Trophoblast cell (in vitro differentiated cells and primary cell): ENCODE measurements at regions not wholly inside any gene's neighbourhood (a gene's known extent, or its start where the extent isn't known, plus 50 kb on each side); places are given as distances from the start of the nearest gene placed in this dataset.

Experiments
- DNase-seq, 2 donors: peaks; one replicate each; pipeline ENCODE4 v3.0.0-alpha.2; 2016
- H2AFZ ChIP-seq: 2 replicates; pipeline ENCODE4 v1.6.1; 2013; ENCODE audit warnings: low read length, moderate library complexity, mild to moderate bottlenecking; ENCODE audit not compliant: insufficient read depth, poor library complexity
- H2AK5ac ChIP-seq: 2 replicates; pipeline ENCODE4 v1.6.1; 2013; ENCODE audit warnings: mild to moderate bottlenecking, low read length
- H2BK120ac ChIP-seq: 2 replicates; pipeline ENCODE4 v1.6.1; 2013; ENCODE audit warnings: low read length, mild to moderate bottlenecking, moderate library complexity; ENCODE audit not compliant: insufficient read depth, poor library complexity
- H2BK12ac ChIP-seq: 2 replicates; pipeline ENCODE4 v1.6.1; 2013; ENCODE audit warnings: mild to moderate bottlenecking, low read length, moderate library complexity
- H2BK5ac ChIP-seq: 2 replicates; pipeline ENCODE4 v1.6.1; 2013; ENCODE audit warnings: low read length, low read depth, moderate library complexity, mild to moderate bottlenecking; ENCODE audit not compliant: poor library complexity
- H3K14ac ChIP-seq: 2 replicates; pipeline ENCODE4 v1.6.1; 2013; ENCODE audit warnings: mild to moderate bottlenecking, low read length
- H3K18ac ChIP-seq: 2 replicates; pipeline ENCODE4 v1.6.1; 2013; ENCODE audit warnings: mild to moderate bottlenecking, low read length
- H3K23ac ChIP-seq: 2 replicates; pipeline ENCODE4 v1.6.1; 2013; ENCODE audit warnings: low read length
- H3K27ac ChIP-seq: 2 replicates; pipeline ENCODE4 v1.5.1; 2013; ENCODE audit warnings: low read depth, mild to moderate bottlenecking, inconsistent platforms, low read length, moderate library complexity
- H3K27me3 ChIP-seq: 2 replicates; pipeline ENCODE4 v1.6.1; 2013; ENCODE audit warnings: inconsistent platforms, mild to moderate bottlenecking, low read length, moderate library complexity; ENCODE audit not compliant: insufficient read depth
- H3K36me3 ChIP-seq, 2 experiments: 1 replicate in 1 of 2; 2 replicates in 1 of 2; pipeline ENCODE4 v1.6.1; 2013; ENCODE audit warnings: low read length in 2 of 2, mild to moderate bottlenecking in 2 of 2, moderate library complexity in 1 of 2; ENCODE audit not compliant: insufficient read depth in 2 of 2, control insufficient read depth in 1 of 2
- H3K4ac ChIP-seq: 2 replicates; pipeline ENCODE4 v1.6.1; 2013; ENCODE audit warnings: low read depth, mild to moderate bottlenecking, low read length, moderate library complexity
- H3K4me1 ChIP-seq, 2 experiments: 1 replicate in 1 of 2; 2 replicates in 1 of 2; pipeline ENCODE4 v1.6.1; 2013; ENCODE audit warnings: low read length in 2 of 2, mild to moderate bottlenecking in 2 of 2, moderate library complexity in 1 of 2; ENCODE audit not compliant: insufficient read depth in 2 of 2, control insufficient read depth in 1 of 2
- H3K4me2 ChIP-seq: 2 replicates; pipeline ENCODE4 v1.6.1; 2013; ENCODE audit warnings: inconsistent platforms, mild to moderate bottlenecking, low read length, moderate library complexity
- H3K4me3 ChIP-seq: 2 replicates; pipeline ENCODE4 v1.5.1; 2013; ENCODE audit warnings: mild to moderate bottlenecking, low read depth, low read length, inconsistent platforms
- H3K79me1 ChIP-seq: one replicate; pipeline ENCODE4 v1.6.1; 2013; ENCODE audit warnings: low read length
- H3K79me2 ChIP-seq: 2 replicates; pipeline ENCODE4 v1.6.1; 2013; ENCODE audit warnings: low read length, mild to moderate bottlenecking; ENCODE audit not compliant: control insufficient read depth, insufficient read depth, poor library complexity
- H3K9ac ChIP-seq: 2 replicates; pipeline ENCODE4 v1.6.1; 2013; ENCODE audit warnings: mild to moderate bottlenecking, low read length
- H3K9me3 ChIP-seq: 2 replicates; pipeline ENCODE4 v1.6.1; 2013; ENCODE audit warnings: low read depth, mild to moderate bottlenecking, control low read depth, inconsistent platforms, low read length; ENCODE audit not compliant: insufficient read depth
- H4K12ac ChIP-seq: 2 replicates; pipeline ENCODE4 v1.6.1; 2013; ENCODE audit warnings: low read depth, mild to moderate bottlenecking, low read length, moderate library complexity
- H4K8ac ChIP-seq: 2 replicates; pipeline ENCODE4 v1.6.1; 2013; ENCODE audit warnings: low read depth, mild to moderate bottlenecking, low read length, moderate library complexity
- H4K91ac ChIP-seq: one replicate; pipeline ENCODE4 v1.6.1; 2013; ENCODE audit warnings: low read depth, mild to moderate bottlenecking, low read length, moderate library complexity
- WGBS: extraction: QIAGEN DNeasy Blood & Tissue Kit; methylation state at CpG from one replicate; pipeline ENCODE4 v1.1.7; 2013; ENCODE audit warnings: missing lambda C conversion rate; ENCODE audit not compliant: insufficient read length, insufficient coverage; ENCODE audit errors: extremely low coverage; 5-methylcytosine and 5-hydroxymethylcytosine counted together

- Histone ChIP-seq H3K79me1 (no peaks in the 10 kb centered on the region), H4K12ac (no peak overlapping the region), H2BK5ac (no peak overlapping the region), H3K4ac (no peak overlapping the region), H4K91ac (no peak overlapping the region), H2AK5ac (no peak overlapping the region), H3K18ac (no peak overlapping the region), H3K4me3 (no peak overlapping the region), H3K23ac (no peak overlapping the region), H3K4me2 (no peak overlapping the region), H2BK12ac (no peak overlapping the region), H3K4me1 (no peaks in the 10 kb centered on the region), H4K8ac (no peak overlapping the region), H3K36me3 (no peaks in the 10 kb centered on the region), H3K27me3 (no peaks in the 10 kb centered on the region), H3K9ac (no peak overlapping the region), H3K27ac (no peak overlapping the region), H3K79me2 (no peaks in the 10 kb centered on the region), H3K9me3 (no peaks in the 10 kb centered on the region), H3K14ac (no peak overlapping the region), H2BK120ac (no peak overlapping the region), H2AFZ (no peak overlapping the region)
- DNase-seq: no peak
- no CpG with 5 or more reads among the region's 2 CpGs for WGBS
Observed at GRCh38 chr4:81903212-81903611, 431.5 kb upstream of the RASGEF1B start.

- Histone ChIP-seq H4K91ac (no peak overlapping the region), H2AFZ (no peak overlapping the region)
- no CpG with 5 or more reads among the region's 4 CpGs for WGBS
Observed at GRCh38 chr4:81898862-81899504, 427.3 kb upstream of the RASGEF1B start.

DNA sequence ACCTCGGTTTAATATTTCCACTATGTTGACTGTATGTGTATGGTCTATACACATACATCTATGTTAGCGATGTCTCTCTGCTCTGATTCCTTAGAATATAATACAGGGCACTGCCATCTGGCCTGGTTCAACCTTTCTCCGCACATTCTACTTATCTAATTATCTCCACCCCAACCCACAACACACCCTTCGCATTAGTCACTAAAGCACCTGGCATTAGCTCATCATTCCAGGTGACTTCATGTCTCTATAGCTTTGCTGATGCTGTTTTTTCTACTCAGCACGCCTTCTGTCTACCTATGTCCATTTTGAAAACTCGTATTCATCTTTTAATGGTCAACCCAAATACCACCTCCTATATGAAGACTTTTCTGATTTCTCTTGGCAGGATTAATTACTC lies 425.2 kb upstream of the RASGEF1B start:
- WGBS: 100% methylated on average over 2 of the region's 6 CpGs
- Histone ChIP-seq H3K4me1 (no peaks in the 10 kb centered on the region), H3K9me3 (no peaks in the 10 kb centered on the region), H3K79me2 (no peaks in the 10 kb centered on the region), H3K36me3 (no peaks in the 10 kb centered on the region), H3K4ac (no peak overlapping the region), H3K4me3 (no peak overlapping the region), H3K14ac (no peak overlapping the region), H2AK5ac (no peak overlapping the region), H3K9ac (no peak overlapping the region), H3K18ac (no peak overlapping the region), H3K79me1 (no peaks in the 10 kb centered on the region), H4K91ac (no peak overlapping the region), H2BK120ac (no peak overlapping the region), H3K27me3 (no peaks in the 10 kb centered on the region), H4K8ac (no peak overlapping the region), H3K23ac (no peak overlapping the region), H3K27ac (no peak overlapping the region), H3K4me2 (no peak overlapping the region), H2BK12ac (no peak overlapping the region), H2BK5ac (no peak overlapping the region), H2AFZ (no peak overlapping the region), H4K12ac (no peak overlapping the region)
- peak; percentile 68 to 84 for DNase-seq

More at GRCh38 chr4:81898862-81899504, 427.3 kb upstream of the RASGEF1B start:
- H4K12ac ChIP-seq: no peak overlapping the region
- H4K8ac ChIP-seq: no peak overlapping the region
- no peak overlapping the region for H3K4me3 ChIP-seq
- H3K27me3 ChIP-seq: no peaks in the 10 kb centered on the region
- no peaks in the 10 kb centered on the region for H3K9me3 ChIP-seq
- no peak overlapping the region for H2BK5ac ChIP-seq
- H3K79me1 ChIP-seq: no peaks in the 10 kb centered on the region
- DNase-seq: no peak
- no peak overlapping the region for H3K23ac ChIP-seq
- H3K14ac ChIP-seq: no peak overlapping the region
- H3K4me2 ChIP-seq: no peak overlapping the region
- H2BK12ac ChIP-seq: no peak overlapping the region
- no peak overlapping the region for H2BK120ac ChIP-seq
- H3K18ac ChIP-seq: no peak overlapping the region
- no peak overlapping the region for H2AK5ac ChIP-seq
- H3K4ac ChIP-seq: no peak overlapping the region
- H3K4me1 ChIP-seq: no peaks in the 10 kb centered on the region
- no peaks in the 10 kb centered on the region for H3K36me3 ChIP-seq
- no peak overlapping the region for H3K9ac ChIP-seq
- no peak overlapping the region for H3K27ac ChIP-seq
- H3K79me2 ChIP-seq: no peaks in the 10 kb centered on the region

DNA sequence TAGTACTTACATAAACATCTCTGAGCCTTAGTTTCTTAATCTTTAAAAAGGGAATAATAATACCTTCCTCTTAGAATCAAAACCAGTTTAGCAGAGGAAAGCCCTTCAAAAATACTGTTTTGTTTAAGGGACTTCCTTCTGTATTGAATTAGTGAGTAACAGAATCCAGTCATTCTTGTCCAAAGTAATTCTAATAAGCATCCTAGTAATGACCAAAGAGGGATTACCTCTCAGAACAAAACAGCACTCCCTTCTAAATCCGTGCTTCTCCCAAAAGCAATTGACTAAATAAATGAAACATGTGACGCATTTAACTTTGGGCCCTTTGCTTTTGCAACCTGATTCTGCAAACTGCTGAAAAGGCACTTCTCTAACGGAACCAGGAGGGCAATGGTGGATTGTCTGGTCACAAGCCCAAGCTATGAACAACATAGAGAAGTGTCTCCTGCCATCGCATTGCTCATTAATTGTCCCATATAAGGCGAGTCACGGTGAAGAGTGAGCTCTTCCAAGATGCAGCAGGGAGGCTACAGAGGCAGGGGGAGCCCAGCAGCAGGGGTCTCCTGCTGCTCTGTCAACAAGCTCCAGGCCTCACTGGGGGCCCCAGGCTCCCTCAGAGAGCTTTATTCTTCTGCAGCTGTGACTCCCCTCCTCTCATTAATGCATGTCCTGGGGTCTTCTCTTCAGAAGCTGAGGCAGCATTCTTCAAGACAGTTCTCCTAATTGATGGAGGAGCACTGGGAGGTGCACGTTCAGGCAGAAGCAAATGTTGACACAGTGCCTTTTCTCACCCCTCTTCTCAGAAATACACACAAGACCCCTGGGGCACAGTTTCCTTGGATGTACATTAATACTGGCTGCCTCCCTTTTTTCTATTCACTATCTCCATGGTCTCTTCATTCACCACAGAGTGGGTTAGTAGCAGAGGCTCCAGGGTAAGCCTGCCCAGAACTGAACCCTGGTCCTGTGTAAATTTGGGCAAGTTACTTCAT lies 419.6 kb upstream of the RASGEF1B start:
- Histone ChIP-seq H3K27ac (no peak overlapping the region), H3K18ac (no peak overlapping the region), H3K27me3 (no peaks in the 10 kb centered on the region), H4K91ac (no peak overlapping the region), H3K36me3 (no peaks in the 10 kb centered on the region), H3K23ac (no peak overlapping the region), H3K79me1 (no peaks in the 10 kb centered on the region), H2BK120ac (no peak overlapping the region), H3K9me3 (no peaks in the 10 kb centered on the region), H3K4me3 (no peak overlapping the region), H3K4ac (no peak overlapping the region), H3K79me2 (no peaks in the 10 kb centered on the region), H2BK5ac (no peak overlapping the region), H2AK5ac (no peak overlapping the region), H3K14ac (no peak overlapping the region), H3K4me2 (no peak overlapping the region), H2AFZ (no peak overlapping the region), H3K4me1 (no peaks in the 10 kb centered on the region), H4K12ac (no peak overlapping the region), H2BK12ac (no peak overlapping the region), H4K8ac (no peak overlapping the region), H3K9ac (no peak overlapping the region)
- WGBS: no CpG with 5 or more reads among the region's 7 CpGs
- no peak for DNase-seq
